HEK293 (cell line): ENCODE measurements at regions not wholly inside any gene's neighbourhood (a gene's known extent, or its start where the extent isn't known, plus 50 kb on each side); places are given as distances from the start of the nearest gene placed in this dataset.
A peak's percentile ranks its signal among the peaks of the same experiment; 100 is the strongest.

Experiments used
- ELK4 ChIP-seq: IDR thresholded peaks from 2 replicates; pipeline ENCODE4 v1.6.1; 2011; ENCODE audit warnings: mild to moderate bottlenecking, low read depth, low read length, borderline replicate concordance
- HOXC10 ChIP-seq: sonication (generic); formaldehyde crosslinking; IDR thresholded peaks from 2 replicates; pipeline ENCODE4 v1.8.1; 2023; ENCODE audit warnings: mild to moderate bottlenecking, missing genetic modification reagents
- KLF8 ChIP-seq: fragments of 450-650 bp; formaldehyde crosslinking; IDR thresholded peaks from 2 replicates; pipeline ENCODE4 v1.5.1; 2016; ENCODE audit warnings: missing biosample characterization, missing genetic modification characterization
- SALL2 ChIP-seq: fragments of 450-650 bp; formaldehyde crosslinking; IDR thresholded peaks from 2 replicates; pipeline ENCODE4 v1.5.0; 2017; ENCODE audit warnings: missing biosample characterization, mild to moderate bottlenecking, missing genetic modification characterization, borderline replicate concordance
- SETDB1 ChIP-seq: IDR thresholded peaks from one replicate; pipeline ENCODE4 v1.6.1; 2017; ENCODE audit warnings: mild to moderate bottlenecking, low read length, moderate library complexity, mixed read lengths; ENCODE audit not compliant: insufficient read length
- ZBTB1 ChIP-seq: fragments of 450-650 bp; formaldehyde crosslinking; IDR thresholded peaks from 2 replicates; pipeline ENCODE4 v1.5.1; 2016; ENCODE audit warnings: missing biosample characterization, missing genetic modification characterization
- ZBTB11 ChIP-seq: fragments of 450-650 bp; formaldehyde crosslinking; conservative IDR thresholded peaks from 2 replicates; pipeline ENCODE4 v1.5.1; 2016; ENCODE audit warnings: low read depth, missing biosample characterization, missing genetic modification characterization
- ZBTB17 ChIP-seq: fragments of 450-650 bp; formaldehyde crosslinking; IDR thresholded peaks from 2 replicates; pipeline ENCODE4 v1.5.1; 2016; ENCODE audit warnings: missing biosample characterization, missing genetic modification characterization
- ZBTB6 ChIP-seq: fragments of 450-650 bp; formaldehyde crosslinking; IDR thresholded peaks from 2 replicates; pipeline ENCODE4 v1.5.1; 2017; ENCODE audit warnings: missing biosample characterization, missing genetic modification characterization
- ZFP41 ChIP-seq: fragments of 450-650 bp; formaldehyde crosslinking; IDR thresholded peaks from 2 replicates; pipeline ENCODE4 v1.5.1; 2016; ENCODE audit warnings: missing biosample characterization, missing genetic modification characterization, borderline replicate concordance
- ZNF132 ChIP-seq: fragments of 450-650 bp; formaldehyde crosslinking; IDR thresholded peaks from 2 replicates; pipeline ENCODE4 v1.5.1; 2017; ENCODE audit warnings: missing biosample characterization, missing genetic modification characterization, borderline replicate concordance
- ZNF140 ChIP-seq: fragments of 450-650 bp; formaldehyde crosslinking; IDR thresholded peaks from 2 replicates; pipeline ENCODE4 v1.5.1; 2016; ENCODE audit warnings: missing biosample characterization, missing genetic modification characterization
- ZNF157 ChIP-seq: fragments of 450-650 bp; formaldehyde crosslinking; IDR thresholded peaks from 2 replicates; pipeline ENCODE4 v1.5.1; 2016; ENCODE audit warnings: missing biosample characterization, missing genetic modification characterization
- ZNF391 ChIP-seq: fragments of 450-650 bp; formaldehyde crosslinking; IDR thresholded peaks from 2 replicates; pipeline ENCODE4 v1.5.1; 2016; ENCODE audit warnings: low read depth, missing biosample characterization, missing genetic modification characterization, borderline replicate concordance
- ZNF426 ChIP-seq: fragments of 450-650 bp; formaldehyde crosslinking; IDR thresholded peaks from 2 replicates; pipeline ENCODE4 v1.5.1; 2017; ENCODE audit warnings: missing biosample characterization, missing genetic modification characterization, mild to moderate bottlenecking, inconsistent platforms, moderate library complexity
- ZNF433 ChIP-seq: fragments of 450-650 bp; formaldehyde crosslinking; IDR thresholded peaks from 2 replicates; pipeline ENCODE4 v1.5.1; 2016; ENCODE audit warnings: missing biosample characterization, missing genetic modification characterization, low read depth
- ZNF518A ChIP-seq: fragments of 450-650 bp; formaldehyde crosslinking; conservative IDR thresholded peaks from 2 replicates; pipeline ENCODE4 v1.5.1; 2016; ENCODE audit warnings: low read depth, missing biosample characterization, missing genetic modification characterization
- ZNF610 ChIP-seq: fragments of 450-650 bp; formaldehyde crosslinking; IDR thresholded peaks from 2 replicates; pipeline ENCODE4 v1.5.1; 2016; ENCODE audit warnings: missing biosample characterization, missing genetic modification characterization, borderline replicate concordance
- ZNF623 ChIP-seq: fragments of 450-650 bp; formaldehyde crosslinking; IDR thresholded peaks from 2 replicates; pipeline ENCODE4 v1.5.1; 2016; ENCODE audit warnings: missing biosample characterization, missing genetic modification characterization
- ZNF629 ChIP-seq: fragments of 450-650 bp; formaldehyde crosslinking; IDR thresholded peaks from 2 replicates; pipeline ENCODE4 v1.5.1; 2017; ENCODE audit warnings: missing biosample characterization, missing genetic modification characterization
- ZNF677 ChIP-seq: fragments of 450-650 bp; IDR thresholded peaks from 2 replicates; pipeline ENCODE4 v1.5.0; 2018; ENCODE audit warnings: missing biosample characterization, mild to moderate bottlenecking, missing genetic modification characterization, moderate library complexity
- ZNF837 ChIP-seq: fragments of 450-650 bp; formaldehyde crosslinking; IDR thresholded peaks from 2 replicates; pipeline ENCODE4 v1.5.1; 2016; ENCODE audit warnings: missing biosample characterization, missing genetic modification characterization
- ZSCAN23 ChIP-seq: fragments of 450-650 bp; formaldehyde crosslinking; IDR thresholded peaks from 2 replicates; pipeline ENCODE4 v1.5.1; 2016; ENCODE audit warnings: missing biosample characterization, missing genetic modification characterization

- TF ChIP-seq HOXC10 (CRISPR knock-in tag), result no peak
- no peak for TF ChIP-seq ZFP41 (tag by site-specific recombination)
- TF ChIP-seq ZBTB11, result peak; percentile 50; the same call in 1 of the 2 replicates
- TF ChIP-seq ZNF837, result no peak
- TF ChIP-seq SETDB1, result no peak
- no peak for TF ChIP-seq KLF8 (tag by site-specific recombination)
- TF ChIP-seq ZBTB6 (tag by site-specific recombination), result no peak
- TF ChIP-seq ZNF426 (tag by site-specific recombination), result peak; percentile 31
- TF ChIP-seq ELK4, result no peak
- TF ChIP-seq ZSCAN23 (tag by site-specific recombination), result no peak
- no peak for TF ChIP-seq ZNF629 (tag by site-specific recombination)
- TF ChIP-seq ZNF132 (tag by site-specific recombination), result no peak
- peak; percentile 57; the same call in 1 of the 2 replicates for TF ChIP-seq ZNF518A (tag by site-specific recombination)
- TF ChIP-seq ZNF157 (tag by site-specific recombination), result no peak
- TF ChIP-seq ZNF140 (tag by site-specific recombination), result peak; percentile 48; the same call in 1 of the 2 replicates
- TF ChIP-seq ZNF610 (tag by site-specific recombination), result no peak
- TF ChIP-seq ZNF433, result 0 out of 2 replicates have a peak, but pooled peaks have one; percentile 5
- peak; percentile 21; the same call in 1 of the 2 replicates for TF ChIP-seq ZNF623
- TF ChIP-seq ZNF391, result no peak
- no peak for TF ChIP-seq ZNF677 (tag by site-specific recombination)
- no peak for TF ChIP-seq ZBTB17 (tag by site-specific recombination)
- no peak for TF ChIP-seq ZBTB1 (tag by site-specific recombination)
- no peak for TF ChIP-seq SALL2 (tag by site-specific recombination)
Measured at GRCh38 chr16:59892376-59892775, 1158.3 kb upstream of the GOT2 start (continued).
